A172 (cell line): ENCODE measurements at regions not wholly inside any gene's neighbourhood (a gene's known extent, or its start where the extent isn't known, plus 50 kb on each side); places are given as distances from the start of the nearest gene placed in this dataset.

Source experiments
- DNase-seq: peaks from one replicate; pipeline ENCODE4 v3.0.0-alpha.2; 2015; ENCODE audit warnings: low spot score

GRCh38 chr14:21749306-21749868 lies 75.8 kb upstream of the OR4E1 start:
- no peak for DNase-seq

- peak; percentile 19 for DNase-seq
Observed at GRCh38 chr14:21748869-21749303, 75.3 kb upstream of the OR4E1 start.

- no peak for DNase-seq
Observed at GRCh38 chr14:21735639-21736307, 62.2 kb upstream of the OR4E1 start.

GRCh38 chr14:21735200-21735599 lies 61.6 kb upstream of the OR4E1 start:
- DNase-seq, result no peak

GRCh38 chr14:21734457-21735074 lies 60.9 kb upstream of the OR4E1 start:
- peak; percentile 23 for DNase-seq

- DNase-seq, result no peak
Observed at GRCh38 chr14:21729703-21730233, 56.1 kb upstream of the OR4E1 start.

- no peak for DNase-seq
Observed at GRCh38 chr14:21725250-21725649, 51.6 kb upstream of the OR4E1 start.

GRCh38 chr14:21724090-21724973 lies 50.7 kb upstream of the OR4E1 start:
- DNase-seq, result no peak

- DNase-seq, result no peak
Observed at GRCh38 chr14:21723431-21724045, 49.9 kb upstream of the OR4E1 start.
